OCI-M1 (cell line): ENCODE measurements at regions not wholly inside any gene's neighbourhood (a gene's known extent, or its start where the extent isn't known, plus 50 kb on each side); places are given as distances from the start of the nearest gene placed in this dataset.

Experiments
- DNase-seq: peaks from one replicate; lab custom pipeline; 2025; lab: John Stamatoyannopoulos, UW

GRCh38 chr1:75083223-75083622 is 51.0 kb upstream of the LHX8 start:
- no peak for DNase-seq

GRCh38 chr1:75083848-75084514 is 50.2 kb upstream of the LHX8 start:
- DNase-seq, result no peak
